ENCODE measurements at regions not wholly inside any gene's neighbourhood (a gene's known extent, or its start where the extent isn't known, plus 50 kb on each side); places are given as distances from the start of the nearest gene placed in this dataset.

DNA sequence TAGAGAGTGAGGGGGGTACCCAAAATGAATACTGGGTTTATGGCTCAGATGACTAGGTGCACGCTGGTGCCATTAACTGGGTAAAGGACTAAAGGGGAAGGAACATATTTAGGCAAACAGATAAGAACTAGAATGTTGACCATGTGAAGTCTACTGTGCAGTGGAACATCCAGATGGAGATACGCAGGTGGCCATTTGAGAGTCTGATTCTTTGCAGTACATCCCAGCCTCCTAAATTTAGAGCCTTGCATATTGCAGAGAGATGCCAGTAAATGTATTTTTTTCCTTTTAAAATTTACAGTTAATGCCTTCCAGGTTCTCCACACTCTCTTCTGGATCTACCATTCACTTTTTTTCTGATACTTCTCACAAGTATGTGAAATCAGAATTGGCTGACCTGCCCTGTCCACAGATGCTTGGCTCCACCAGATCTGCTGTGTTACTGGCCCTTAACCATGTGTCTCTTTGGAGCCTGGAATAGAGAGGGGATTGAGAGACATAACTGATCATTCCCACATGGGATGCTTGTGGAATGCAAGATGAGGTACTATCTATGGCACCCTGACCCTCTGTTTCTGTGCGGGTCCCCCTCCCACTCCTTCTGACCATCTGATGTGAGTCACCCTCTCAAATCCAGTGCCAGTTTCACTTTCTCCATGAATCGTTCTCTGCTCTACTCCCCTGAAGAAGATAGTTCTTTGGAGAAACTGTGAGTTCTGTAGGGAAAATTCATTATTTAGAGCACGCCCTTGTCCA, 77.0 kb upstream of the NCAM1 start:
- Histone ChIP-seq H3K27ac (no peak overlapping the region), H3K4me1 (peaks cover 0 to 17% (median 0%) of the 10 kb centered on the region in 3 donors), H3K9me3 (no peaks in the 10 kb centered on the region), H3K27me3 (peaks cover 0 to 24% (median 0%) of the 10 kb centered on the region in 4 donors), H3K36me3 (no peaks in the 10 kb centered on the region), H3K4me3 (peak overlapping the region in 1 of 4 donors; percentile 7)
- intact Hi-C loops (cut with DNase I): no loop called here
- WGBS, 2 donors: 49 to 65% methylated on average over 5 of the region's 5 CpGs
- TF ChIP-seq, protein P1, sequence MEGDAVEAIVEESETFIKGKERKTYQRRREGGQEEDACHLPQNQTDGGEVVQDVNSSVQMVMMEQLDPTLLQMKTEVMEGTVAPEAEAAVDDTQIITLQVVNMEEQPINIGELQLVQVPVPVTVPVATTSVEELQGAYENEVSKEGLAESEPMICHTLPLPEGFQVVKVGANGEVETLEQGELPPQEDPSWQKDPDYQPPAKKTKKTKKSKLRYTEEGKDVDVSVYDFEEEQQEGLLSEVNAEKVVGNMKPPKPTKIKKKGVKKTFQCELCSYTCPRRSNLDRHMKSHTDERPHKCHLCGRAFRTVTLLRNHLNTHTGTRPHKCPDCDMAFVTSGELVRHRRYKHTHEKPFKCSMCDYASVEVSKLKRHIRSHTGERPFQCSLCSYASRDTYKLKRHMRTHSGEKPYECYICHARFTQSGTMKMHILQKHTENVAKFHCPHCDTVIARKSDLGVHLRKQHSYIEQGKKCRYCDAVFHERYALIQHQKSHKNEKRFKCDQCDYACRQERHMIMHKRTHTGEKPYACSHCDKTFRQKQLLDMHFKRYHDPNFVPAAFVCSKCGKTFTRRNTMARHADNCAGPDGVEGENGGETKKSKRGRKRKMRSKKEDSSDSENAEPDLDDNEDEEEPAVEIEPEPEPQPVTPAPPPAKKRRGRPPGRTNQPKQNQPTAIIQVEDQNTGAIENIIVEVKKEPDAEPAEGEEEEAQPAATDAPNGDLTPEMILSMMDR (IDR thresholded peaks at IDR 0.05): no peak
- no peak for TF ChIP-seq POLR2A (IDR thresholded peaks at IDR 0.05)
- DNase-seq: no peak

DNA sequence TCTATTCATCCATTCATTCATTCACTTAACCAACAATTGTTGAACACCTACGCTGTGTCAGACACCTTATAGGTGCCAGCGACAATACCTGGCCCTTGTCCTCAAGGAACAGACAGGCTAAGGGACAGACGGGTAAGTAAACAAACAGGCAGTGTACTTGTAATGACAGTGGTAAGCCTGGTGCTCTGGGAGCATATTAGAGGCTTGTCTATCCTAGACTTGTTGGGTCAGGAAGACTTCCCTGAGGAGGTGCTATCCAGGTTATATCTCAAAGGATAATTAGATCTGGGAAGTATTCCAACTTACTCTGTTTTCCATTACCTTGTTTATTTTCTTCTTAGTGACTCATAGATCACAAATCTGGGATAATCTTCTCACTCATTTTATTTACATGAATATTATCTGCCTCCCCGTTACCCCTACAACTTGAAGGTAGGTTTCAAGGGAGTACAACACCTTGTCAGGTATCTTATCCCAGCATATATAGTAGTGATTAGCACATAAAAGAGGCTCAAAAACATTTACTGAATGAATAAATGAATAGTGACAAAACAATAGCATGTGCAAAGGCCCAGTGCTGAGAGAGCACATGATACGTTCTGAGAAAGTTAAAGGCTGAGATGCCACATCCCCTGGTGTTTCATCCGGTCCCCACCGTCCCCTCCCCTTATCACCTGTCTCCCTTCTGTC, 75.3 kb upstream of the NCAM1 start:
- no peak for DNase-seq
- WGBS, 2 donors: 62 to 76% methylated on average over 7 of the region's 7 CpGs
- H3K4me3 ChIP-seq: no peak overlapping the region
- TF ChIP-seq, protein P1 (IDR thresholded peaks at IDR 0.05): no peak
- no peak for TF ChIP-seq POLR2A (IDR thresholded peaks at IDR 0.05)
- peaks cover 0 to 24% (median 0%) of the 10 kb centered on the region in 4 donors for H3K27me3 ChIP-seq
- H3K9me3 ChIP-seq: no peaks in the 10 kb centered on the region
- no peak overlapping the region for H3K27ac ChIP-seq
- no peaks in the 10 kb centered on the region for H3K36me3 ChIP-seq
- H3K4me1 ChIP-seq: peaks cover 0 to 13% (median 0%) of the 10 kb centered on the region in 3 donors
- intact Hi-C loops (cut with DNase I): no loop called here

DNA sequence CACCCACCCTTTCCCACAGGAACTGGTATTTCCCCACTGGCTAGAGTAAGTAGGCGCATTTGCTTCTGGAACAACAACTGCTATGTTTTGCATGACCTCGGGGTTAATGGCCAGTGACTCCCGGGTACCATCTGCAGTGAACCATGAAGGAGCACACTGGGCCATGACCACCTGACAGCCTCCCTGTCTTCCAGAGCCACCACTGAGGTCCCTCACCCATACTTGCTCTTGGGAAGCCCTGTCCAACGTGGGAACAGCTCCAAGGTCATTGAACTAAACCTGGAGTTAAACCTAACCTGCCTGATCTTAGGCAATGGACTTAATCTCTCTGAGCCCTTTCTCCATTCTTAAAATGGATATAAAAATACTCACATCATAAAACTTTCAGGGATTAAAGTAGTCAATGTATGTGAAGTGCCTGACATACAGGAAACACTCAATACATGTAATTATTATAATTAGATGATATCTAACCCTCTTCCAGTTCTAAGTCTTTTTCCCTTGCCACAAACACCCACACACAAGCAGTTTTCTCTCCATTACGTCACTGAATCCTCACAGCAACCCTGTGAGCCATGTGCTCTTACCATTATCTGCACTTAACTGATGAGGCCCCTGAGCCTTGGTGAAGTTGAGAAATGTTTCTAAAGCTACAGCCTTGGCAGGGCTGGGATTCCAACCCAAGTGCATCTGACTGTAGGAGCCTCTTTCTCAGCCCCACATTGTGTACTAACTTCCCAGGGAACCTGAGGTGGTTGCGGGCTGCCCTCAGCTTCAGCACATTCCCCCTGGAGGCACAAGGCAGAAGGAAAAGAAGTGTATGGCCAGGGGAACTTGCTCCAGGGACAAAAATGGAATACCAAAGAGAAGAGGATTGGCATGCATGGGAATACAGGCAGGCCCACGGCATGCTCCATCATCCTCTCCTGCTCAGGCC, 74.5 kb upstream of the NCAM1 start:
- intact Hi-C loops (cut with DNase I): no loop called here
- no peak for TF ChIP-seq POLR2A (IDR thresholded peaks at IDR 0.05)
- TF ChIP-seq, protein P1 (IDR thresholded peaks at IDR 0.05): no peak
- Histone ChIP-seq H3K27me3 (peaks cover 0 to 30% (median 0%) of the 10 kb centered on the region in 4 donors), H3K4me1 (peaks cover 0 to 5% (median 0%) of the 10 kb centered on the region in 3 donors), H3K27ac (no peak overlapping the region), H3K9me3 (no peaks in the 10 kb centered on the region), H3K36me3 (no peaks in the 10 kb centered on the region), H3K4me3 (no peak overlapping the region)
- DNase-seq: no peak
- 71 to 84% methylated on average over 7 of the region's 7 CpGs for WGBS, 2 donors

DNA sequence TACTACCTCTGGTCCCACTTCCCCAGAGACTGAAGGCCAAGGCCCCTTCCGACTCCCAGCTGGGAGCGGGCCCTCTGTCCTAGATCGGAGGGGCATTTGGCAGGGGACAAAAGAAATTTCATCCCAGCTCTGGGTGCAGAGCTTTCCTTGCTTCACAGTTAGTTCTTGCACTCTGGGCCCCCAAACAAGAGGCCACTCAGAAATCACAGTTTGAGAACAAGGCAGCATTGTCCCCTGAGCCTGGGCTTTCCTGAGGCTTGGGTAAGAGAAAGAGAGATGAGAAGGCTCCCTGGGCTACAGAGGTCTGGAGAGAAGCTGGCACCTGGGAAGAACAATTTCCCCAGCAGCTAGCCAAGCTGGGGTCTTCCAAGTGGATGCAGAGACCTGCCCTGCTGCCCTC, 71.8 kb upstream of the NCAM1 start:
- H3K4me3 ChIP-seq: no peak overlapping the region
- TF ChIP-seq, protein P1 (IDR thresholded peaks at IDR 0.05): no peak
- TF ChIP-seq POLR2A (IDR thresholded peaks at IDR 0.05): no peak
- H3K27me3 ChIP-seq: peaks cover 0 to 42% (median 0%) of the 10 kb centered on the region in 4 donors
- no peak for DNase-seq
- no peaks in the 10 kb centered on the region for H3K9me3 ChIP-seq
- H3K36me3 ChIP-seq: no peaks in the 10 kb centered on the region
- H3K27ac ChIP-seq: no peak overlapping the region
- intact Hi-C loops (cut with DNase I): no loop called here
- WGBS, 2 donors: 93% methylated on average over 3 of the region's 3 CpGs; no CpG with 5 or more reads in 1 of the 2 donors
- H3K4me1 ChIP-seq: no peaks in the 10 kb centered on the region
